ENCODE measurements at regions not wholly inside any gene's neighbourhood (a gene's known extent, or its start where the extent isn't known, plus 50 kb on each side); places are given as distances from the start of the nearest gene placed in this dataset.

DNA sequence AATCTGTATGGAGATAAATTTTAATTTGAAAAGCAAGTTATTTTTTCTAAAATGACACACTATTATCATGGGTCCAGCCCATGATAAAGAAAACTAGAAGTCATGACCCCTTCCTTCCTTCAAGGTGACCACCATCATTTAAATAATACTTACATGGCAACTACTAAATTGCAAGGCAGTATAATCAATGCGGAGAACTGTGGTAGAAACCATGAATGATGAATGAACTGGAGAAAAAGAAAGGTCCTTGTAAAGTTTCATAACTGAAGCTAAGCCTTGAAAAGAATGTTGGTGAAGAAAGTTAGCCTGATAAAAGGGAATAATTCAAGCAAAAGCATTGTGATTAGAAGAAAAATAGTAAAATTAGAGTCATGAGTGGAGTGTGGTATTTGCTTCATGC, 222.9 kb upstream of the TBC1D5 start:
- H3K14ac ChIP-seq (ENCODE audit: low read length in 2 of 2) = no peak overlapping the region
- no peak overlapping the region for H3K9ac ChIP-seq (ENCODE audit: low read length)
- H3K36me3 ChIP-seq (ENCODE audit: control insufficient read depth in 1 of 2, insufficient read depth in 2 of 2, low read depth in 1 of 2, low read length in 2 of 2) = no peaks in the 10 kb centered on the region
- no peak overlapping the region for H3K4ac ChIP-seq (ENCODE audit: low read depth in 1 of 2, low read length in 2 of 2)
- H2BK5ac ChIP-seq (ENCODE audit: low read depth, low read length, poor library complexity, severe bottlenecking) = no peak overlapping the region
- H2BK15ac ChIP-seq (ENCODE audit: low read depth, poor library complexity, severe bottlenecking) = no peak overlapping the region
- H3K79me1 ChIP-seq (replicated peaks; ENCODE audit: low read length, poor library complexity, severe bottlenecking) = no peaks in the 10 kb centered on the region
- H3K4me2 ChIP-seq (ENCODE audit: low read length, poor library complexity, severe bottlenecking) = no peak overlapping the region
- no peaks in the 10 kb centered on the region for H3K4me1 ChIP-seq (ENCODE audit: control insufficient read depth, insufficient read depth, low read depth, low read length)
- no peak overlapping the region for H2BK120ac ChIP-seq (ENCODE audit: low read depth, low read length)
- H2BK12ac ChIP-seq (ENCODE audit: low read length in 2 of 2) = no peak overlapping the region
- H3K9me3 ChIP-seq (ENCODE audit: control insufficient read depth, low read length) = no peaks in the 10 kb centered on the region
- no peak overlapping the region for H2AK5ac ChIP-seq (ENCODE audit: low read length, severe bottlenecking)
- no peaks in the 10 kb centered on the region for H3K27me3 ChIP-seq (ENCODE audit: control insufficient read depth in 1 of 2, insufficient read depth in 1 of 2, low read length in 2 of 2)
- no peak overlapping the region for H2AFZ ChIP-seq (ENCODE audit: low read depth, low read length)
- H3K23ac ChIP-seq (ENCODE audit: low read length in 2 of 2) = no peak overlapping the region
- H4K8ac ChIP-seq (ENCODE audit: low read length) = no peak overlapping the region
- no peak overlapping the region for H3K27ac ChIP-seq (ENCODE audit: low read length, poor library complexity, severe bottlenecking)
- 100% methylated on average over 1 of the region's 1 CpG for WGBS
- H3K18ac ChIP-seq (ENCODE audit: low read depth in 1 of 2, low read length in 2 of 2) = no peak overlapping the region
- H4K91ac ChIP-seq (ENCODE audit: low read length) = no peak overlapping the region
- DNase-seq = no peak
- H3K4me3 ChIP-seq (ENCODE audit: insufficient read depth in 1 of 2, low read depth in 1 of 2, low read length in 2 of 2) = no peak overlapping the region

GRCh38 chr3:17964108-17964507, 221.7 kb upstream of the TBC1D5 start:
- H2BK12ac ChIP-seq (ENCODE audit: low read length in 2 of 2) = no peak overlapping the region
- H2AK5ac ChIP-seq (ENCODE audit: low read length, severe bottlenecking) = no peak overlapping the region
- no peak overlapping the region for H3K4me3 ChIP-seq (ENCODE audit: insufficient read depth in 1 of 2, low read depth in 1 of 2, low read length in 2 of 2)
- no peak overlapping the region for H3K4ac ChIP-seq (ENCODE audit: low read depth in 1 of 2, low read length in 2 of 2)
- no peak overlapping the region for H4K8ac ChIP-seq (ENCODE audit: low read length)
- DNase-seq = no peak
- H3K14ac ChIP-seq (ENCODE audit: low read length in 2 of 2) = no peak overlapping the region
- H3K18ac ChIP-seq (ENCODE audit: low read depth in 1 of 2, low read length in 2 of 2) = no peak overlapping the region
- WGBS = 86% methylated on average over 1 of the region's 1 CpG
- H3K36me3 ChIP-seq (ENCODE audit: control insufficient read depth in 1 of 2, insufficient read depth in 2 of 2, low read depth in 1 of 2, low read length in 2 of 2) = no peaks in the 10 kb centered on the region
- H3K23ac ChIP-seq (ENCODE audit: low read length in 2 of 2) = no peak overlapping the region
- no peak overlapping the region for H2AFZ ChIP-seq (ENCODE audit: low read depth, low read length)
- no peak overlapping the region for H3K27ac ChIP-seq (ENCODE audit: low read length, poor library complexity, severe bottlenecking)
- H4K91ac ChIP-seq (ENCODE audit: low read length) = no peak overlapping the region
- no peaks in the 10 kb centered on the region for H3K4me1 ChIP-seq (ENCODE audit: control insufficient read depth, insufficient read depth, low read depth, low read length)
- no peak overlapping the region for H3K9ac ChIP-seq (ENCODE audit: low read length)
- H2BK120ac ChIP-seq (ENCODE audit: low read depth, low read length) = no peak overlapping the region
- no peaks in the 10 kb centered on the region for H3K79me1 ChIP-seq (replicated peaks; ENCODE audit: low read length, poor library complexity, severe bottlenecking)
- H3K4me2 ChIP-seq (ENCODE audit: low read length, poor library complexity, severe bottlenecking) = no peak overlapping the region
- no peaks in the 10 kb centered on the region for H3K9me3 ChIP-seq (ENCODE audit: control insufficient read depth, low read length)
- no peaks in the 10 kb centered on the region for H3K27me3 ChIP-seq (ENCODE audit: control insufficient read depth in 1 of 2, insufficient read depth in 1 of 2, low read length in 2 of 2)
- H2BK15ac ChIP-seq (ENCODE audit: low read depth, poor library complexity, severe bottlenecking) = no peak overlapping the region
- H2BK5ac ChIP-seq (ENCODE audit: low read depth, low read length, poor library complexity, severe bottlenecking) = no peak overlapping the region

- no peak overlapping the region for H3K9ac ChIP-seq (ENCODE audit: low read length)
- no peak overlapping the region for H2BK5ac ChIP-seq (ENCODE audit: low read depth, low read length, poor library complexity, severe bottlenecking)
- no peak overlapping the region for H3K4me3 ChIP-seq (ENCODE audit: insufficient read depth in 1 of 2, low read depth in 1 of 2, low read length in 2 of 2)
- H3K18ac ChIP-seq (ENCODE audit: low read depth in 1 of 2, low read length in 2 of 2) = no peak overlapping the region
- H3K27me3 ChIP-seq (ENCODE audit: control insufficient read depth in 1 of 2, insufficient read depth in 1 of 2, low read length in 2 of 2) = no peaks in the 10 kb centered on the region
- H3K9me3 ChIP-seq (ENCODE audit: control insufficient read depth, low read length) = no peaks in the 10 kb centered on the region
- no peak overlapping the region for H3K23ac ChIP-seq (ENCODE audit: low read length in 2 of 2)
- no peak overlapping the region for H2BK12ac ChIP-seq (ENCODE audit: low read length in 2 of 2)
- no peak overlapping the region for H4K8ac ChIP-seq (ENCODE audit: low read length)
- no peak overlapping the region for H3K27ac ChIP-seq (ENCODE audit: low read length, poor library complexity, severe bottlenecking)
- H2AK5ac ChIP-seq (ENCODE audit: low read length, severe bottlenecking) = no peak overlapping the region
- H2BK15ac ChIP-seq (ENCODE audit: low read depth, poor library complexity, severe bottlenecking) = no peak overlapping the region
- H3K79me1 ChIP-seq (replicated peaks; ENCODE audit: low read length, poor library complexity, severe bottlenecking) = no peaks in the 10 kb centered on the region
- no peak for DNase-seq
- H3K4ac ChIP-seq (ENCODE audit: low read depth in 1 of 2, low read length in 2 of 2) = no peak overlapping the region
- no peaks in the 10 kb centered on the region for H3K36me3 ChIP-seq (ENCODE audit: control insufficient read depth in 1 of 2, insufficient read depth in 2 of 2, low read depth in 1 of 2, low read length in 2 of 2)
- no peak overlapping the region for H4K91ac ChIP-seq (ENCODE audit: low read length)
- H3K4me1 ChIP-seq (ENCODE audit: control insufficient read depth, insufficient read depth, low read depth, low read length) = no peaks in the 10 kb centered on the region
- no peak overlapping the region for H2AFZ ChIP-seq (ENCODE audit: low read depth, low read length)
- no peak overlapping the region for H2BK120ac ChIP-seq (ENCODE audit: low read depth, low read length)
- no peak overlapping the region for H3K14ac ChIP-seq (ENCODE audit: low read length in 2 of 2)
- no peak overlapping the region for H3K4me2 ChIP-seq (ENCODE audit: low read length, poor library complexity, severe bottlenecking)
Observed at GRCh38 chr3:17955411-17955810, 213.0 kb upstream of the TBC1D5 start.

- no peaks in the 10 kb centered on the region for H3K36me3 ChIP-seq (ENCODE audit: control insufficient read depth in 1 of 2, insufficient read depth in 2 of 2, low read depth in 1 of 2, low read length in 2 of 2)
- no peak overlapping the region for H2BK5ac ChIP-seq (ENCODE audit: low read depth, low read length, poor library complexity, severe bottlenecking)
- no peaks in the 10 kb centered on the region for H3K79me1 ChIP-seq (replicated peaks; ENCODE audit: low read length, poor library complexity, severe bottlenecking)
- no peak overlapping the region for H3K4me3 ChIP-seq (ENCODE audit: insufficient read depth in 1 of 2, low read depth in 1 of 2, low read length in 2 of 2)
- no peak overlapping the region for H3K14ac ChIP-seq (ENCODE audit: low read length in 2 of 2)
- H2BK120ac ChIP-seq (ENCODE audit: low read depth, low read length) = no peak overlapping the region
- no peak overlapping the region for H3K18ac ChIP-seq (ENCODE audit: low read depth in 1 of 2, low read length in 2 of 2)
- no peak overlapping the region for H3K27ac ChIP-seq (ENCODE audit: low read length, poor library complexity, severe bottlenecking)
- H3K23ac ChIP-seq (ENCODE audit: low read length in 2 of 2) = no peak overlapping the region
- no peak overlapping the region for H3K4ac ChIP-seq (ENCODE audit: low read depth in 1 of 2, low read length in 2 of 2)
- no peak overlapping the region for H4K8ac ChIP-seq (ENCODE audit: low read length)
- H3K4me2 ChIP-seq (ENCODE audit: low read length, poor library complexity, severe bottlenecking) = no peak overlapping the region
- no peak overlapping the region for H4K91ac ChIP-seq (ENCODE audit: low read length)
- H3K9ac ChIP-seq (ENCODE audit: low read length) = no peak overlapping the region
- no peaks in the 10 kb centered on the region for H3K4me1 ChIP-seq (ENCODE audit: control insufficient read depth, insufficient read depth, low read depth, low read length)
- no peaks in the 10 kb centered on the region for H3K27me3 ChIP-seq (ENCODE audit: control insufficient read depth in 1 of 2, insufficient read depth in 1 of 2, low read length in 2 of 2)
- H2AK5ac ChIP-seq (ENCODE audit: low read length, severe bottlenecking) = no peak overlapping the region
- no peak for DNase-seq
- WGBS = no CpG with 5 or more reads among the region's 1 CpG
- H2BK15ac ChIP-seq (ENCODE audit: low read depth, poor library complexity, severe bottlenecking) = no peak overlapping the region
- no peak overlapping the region for H2BK12ac ChIP-seq (ENCODE audit: low read length in 2 of 2)
- no peak overlapping the region for H2AFZ ChIP-seq (ENCODE audit: low read depth, low read length)
- no peaks in the 10 kb centered on the region for H3K9me3 ChIP-seq (ENCODE audit: control insufficient read depth, low read length)
Observed at GRCh38 chr3:17954801-17955200, 212.4 kb upstream of the TBC1D5 start.

All from mesenchymal stem cell (in vitro differentiated cells and primary cell).